Upper lobe of left lung (tissue), 6 donors: ENCODE measurements at regions not wholly inside any gene's neighbourhood (a gene's known extent, or its start where the extent isn't known, plus 50 kb on each side); places are given as distances from the start of the nearest gene placed in this dataset.

Experiments used
- ATAC-seq, 2 donors: fragments of 200-7000 bp; cut with Tn5 transposase; one replicate each; pipeline ENCODE4 v1.9.1; 2022; ENCODE audit warnings: mild to moderate bottlenecking in 2 of 2, moderate library complexity in 2 of 2; ENCODE audit not compliant: low FRiP score in 2 of 2
- DNase-seq, 2 donors: peaks; one replicate each; pipeline ENCODE4 v3.0.0-alpha.2; 2019 to 2020
- H3K27ac ChIP-seq, 4 donors: fragments of 200-600 bp; sonication (generic); one replicate each; pipeline ENCODE4 v1.5.1; 2016 to 2019
- H3K27me3 ChIP-seq, 4 donors: fragments of 200-600 bp; sonication (generic); one replicate each; pipeline ENCODE4 v1.5.1; 2017 to 2019
- H3K36me3 ChIP-seq, 4 donors: fragments of 200-600 bp; sonication (generic); one replicate each; pipeline ENCODE4 v1.5.1; 2016 to 2019
- H3K4me1 ChIP-seq, 4 donors: fragments of 200-600 bp; sonication (generic); one replicate each; pipeline ENCODE4 v1.5.1; 2018 to 2019
- H3K4me3 ChIP-seq, 4 donors: fragments of 200-600 bp; sonication (generic); one replicate each; pipeline ENCODE4 v1.5.1; 2017 to 2019; ENCODE audit warnings: mild to moderate bottlenecking in 2 of 4, moderate library complexity in 1 of 4
- H3K9me3 ChIP-seq, 4 donors: fragments of 200-600 bp; sonication (generic); one replicate each; pipeline ENCODE4 v1.5.1; 2018 to 2019
- CTCF ChIP-seq, 6 experiments: fragments of 450-650 bp in 4 of 6; fragments of 200-600 bp in 2 of 6; sonication (generic) in 2 of 6; IDR thresholded peaks; one replicate each; pipeline ENCODE4 v1.5.1; 2016 to 2019; ENCODE audit warnings: antibody characterized with exemption in 6 of 6
- EP300 ChIP-seq, 4 donors: sonication (generic); formaldehyde crosslinking; IDR thresholded peaks; one replicate each; pipeline ENCODE4 v1.5.1; 2017; ENCODE audit warnings: antibody characterized with exemption in 4 of 4, control low read depth in 2 of 4
- POLR2A ChIP-seq, 4 donors: fragments of 450-650 bp; IDR thresholded peaks; one replicate each; pipeline ENCODE4 v1.5.1; 2016 to 2017; ENCODE audit warnings: antibody characterized with exemption in 4 of 4, mild to moderate bottlenecking in 2 of 4
- POLR2AphosphoS5 ChIP-seq, 2 donors: sonication (generic); formaldehyde crosslinking; IDR thresholded peaks; one replicate each; pipeline ENCODE4 v1.5.1; 2017; ENCODE audit warnings: antibody characterized with exemption in 2 of 2
- WGBS, 2 donors: methylation state at CpG; one replicate each; pipeline ENCODE4 v1.1.5; 2017 to 2018; 5-methylcytosine and 5-hydroxymethylcytosine counted together
- donor health status: DM: no; HTN: no; CAD: no; lungs with moderate emphysema.
- donor health status: DM: no; HTN: yes; CAD: no; lungs with severe emphysema.

- 76 to 79% methylated on average over 7 of the region's 7 CpGs for WGBS, 2 donors
- ATAC-seq, result no peak
These were observed 67.9 kb upstream of the PDE3A start for GRCh38 chr12:20300457-20300856.

GRCh38 chr12:20305470-20305869, 62.9 kb upstream of the PDE3A start:
- WGBS, 2 donors, result 82 to 92% methylated on average over 3 of the region's 3 CpGs
- Histone ChIP-seq H3K27ac (no peak overlapping the region), H3K36me3 (no peaks in the 10 kb centered on the region), H3K27me3 (no peaks in the 10 kb centered on the region), H3K4me1 (no peaks in the 10 kb centered on the region), H3K9me3 (peaks cover 5 to 16% (median 6%) of the 10 kb centered on the region in 4 donors), H3K4me3 (no peak overlapping the region)
- no peak for TF ChIP-seq POLR2AphosphoS5 (IDR thresholded peaks at IDR 0.05)
- no peak for TF ChIP-seq EP300 (IDR thresholded peaks at IDR 0.05)
- TF ChIP-seq POLR2A (IDR thresholded peaks at IDR 0.05), result no peak
- TF ChIP-seq CTCF (IDR thresholded peaks at IDR 0.05), result no peak
- no peak for ATAC-seq
- no peak for DNase-seq

More at GRCh38 chr12:20300457-20300856, 67.9 kb upstream of the PDE3A start:
- no peak overlapping the region for H3K27ac ChIP-seq
- H3K9me3 ChIP-seq, result peaks cover 0 to 11% (median 3%) of the 10 kb centered on the region in 4 donors
- H3K36me3 ChIP-seq, result no peaks in the 10 kb centered on the region
- H3K4me3 ChIP-seq, result no peak overlapping the region
- H3K4me1 ChIP-seq, result no peaks in the 10 kb centered on the region
- DNase-seq, result no peak
- TF ChIP-seq POLR2AphosphoS5 (IDR thresholded peaks at IDR 0.05) (no peak), POLR2A (IDR thresholded peaks at IDR 0.05) (no peak), EP300 (IDR thresholded peaks at IDR 0.05) (no peak), CTCF (IDR thresholded peaks at IDR 0.05) (no peak)
- no peaks in the 10 kb centered on the region for H3K27me3 ChIP-seq

GRCh38 chr12:20309504-20310148, 58.7 kb upstream of the PDE3A start:
- H3K9me3 ChIP-seq, result peaks cover 5 to 16% (median 6%) of the 10 kb centered on the region in 4 donors
- no peak for DNase-seq
- no peaks in the 10 kb centered on the region for H3K4me1 ChIP-seq
- H3K27ac ChIP-seq, result no peak overlapping the region
- H3K36me3 ChIP-seq, result no peaks in the 10 kb centered on the region
- TF ChIP-seq POLR2AphosphoS5 (IDR thresholded peaks at IDR 0.05) (no peak), POLR2A (IDR thresholded peaks at IDR 0.05) (no peak), EP300 (IDR thresholded peaks at IDR 0.05) (no peak), CTCF (IDR thresholded peaks at IDR 0.05) (no peak)
- H3K27me3 ChIP-seq, result no peaks in the 10 kb centered on the region
- no peak overlapping the region for H3K4me3 ChIP-seq
- WGBS, 2 donors, result 66 to 85% methylated on average over 4 of the region's 4 CpGs
- no peak for ATAC-seq

GRCh38 chr12:20314328-20314727, 54.0 kb upstream of the PDE3A start:
- TF ChIP-seq EP300 (IDR thresholded peaks at IDR 0.05) (no peak), POLR2AphosphoS5 (IDR thresholded peaks at IDR 0.05) (no peak), CTCF (IDR thresholded peaks at IDR 0.05) (no peak), POLR2A (IDR thresholded peaks at IDR 0.05) (no peak)
- H3K36me3 ChIP-seq, result no peaks in the 10 kb centered on the region
- peak in 1 of 2 donors; percentile 57 for ATAC-seq
- H3K9me3 ChIP-seq, result no peaks in the 10 kb centered on the region
- H3K27me3 ChIP-seq, result no peaks in the 10 kb centered on the region
- DNase-seq, result no peak
- 79 to 80% methylated on average over 2 of the region's 2 CpGs for WGBS, 2 donors
- H3K27ac ChIP-seq, result no peak overlapping the region
- H3K4me1 ChIP-seq, result no peaks in the 10 kb centered on the region
- no peak overlapping the region for H3K4me3 ChIP-seq

- WGBS, 2 donors, result 90 to 94% methylated on average over 4 of the region's 4 CpGs
- H3K4me3 ChIP-seq, result no peak overlapping the region
- no peak overlapping the region for H3K27ac ChIP-seq
- H3K4me1 ChIP-seq, result no peaks in the 10 kb centered on the region
- no peaks in the 10 kb centered on the region for H3K9me3 ChIP-seq
- H3K36me3 ChIP-seq, result no peaks in the 10 kb centered on the region
- H3K27me3 ChIP-seq, result no peaks in the 10 kb centered on the region
- ATAC-seq (no peak), DNase-seq (no peak)
- TF ChIP-seq POLR2A (IDR thresholded peaks at IDR 0.05) (no peak), POLR2AphosphoS5 (IDR thresholded peaks at IDR 0.05) (no peak), EP300 (IDR thresholded peaks at IDR 0.05) (no peak), CTCF (IDR thresholded peaks at IDR 0.05) (no peak)
These were observed 50.8 kb upstream of the PDE3A start for GRCh38 chr12:20317554-20317953.
